Fibroblast of lung (primary cell): ENCODE measurements at regions not wholly inside any gene's neighbourhood (a gene's known extent, or its start where the extent isn't known, plus 50 kb on each side); places are given as distances from the start of the nearest gene placed in this dataset.

Experiments used
- CTCF ChIP-seq, 2 donors: IDR thresholded peaks in 1 of 2; conservative IDR thresholded peaks in 1 of 2; 1 replicate in 1 of 2; 2 replicates in 1 of 2; pipeline ENCODE4 v1.5.1; 2011 to 2012; ENCODE audit warnings: low read length in 2 of 2, control low read depth in 1 of 2, inconsistent platforms in 1 of 2, low read depth in 1 of 2, mild to moderate bottlenecking in 1 of 2
- EZH2 ChIP-seq: IDR thresholded peaks from 2 replicates; pipeline ENCODE4 v1.5.1; 2012; ENCODE audit warnings: low read length, control low read depth, mild to moderate bottlenecking; ENCODE audit errors: missing control alignments

DNA sequence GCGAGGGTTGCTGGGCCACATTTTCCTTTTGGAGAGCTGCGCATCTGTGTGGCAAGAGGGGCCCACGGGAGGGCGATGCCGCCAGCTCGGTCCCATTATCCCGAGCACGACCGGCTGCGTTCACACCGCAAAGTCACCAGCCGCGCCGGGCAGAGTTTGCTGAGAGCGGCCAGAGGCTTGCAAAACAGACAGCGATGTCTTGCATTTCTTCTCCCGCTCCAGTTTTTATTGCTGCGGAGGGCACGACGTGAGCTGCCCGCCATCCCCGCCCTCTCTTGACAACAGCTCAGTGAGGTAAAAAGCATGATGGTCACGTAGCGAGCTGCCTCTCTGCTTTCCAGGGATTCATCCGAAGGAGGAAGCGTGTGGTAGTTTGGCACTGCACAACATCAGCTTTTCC, 102.1 kb upstream of the TENM3 start:
- TF ChIP-seq CTCF (conservative IDR thresholded peaks at IDR 0.05 in 1 of 2, IDR thresholded peaks at IDR 0.05 in 1 of 2; ENCODE audit: low read depth in 1 of 2, low read length in 2 of 2) (no peak), EZH2 (no peak)
